SU-DHL-6 (cell line): ENCODE measurements at regions not wholly inside any gene's neighbourhood (a gene's known extent, or its start where the extent isn't known, plus 50 kb on each side); places are given as distances from the start of the nearest gene placed in this dataset.
"Not testable (repeated sequence)": the region's sequence is repeated elsewhere in the genome, so short reads cannot be mapped to it uniquely, and the experiment has no call there.

Experiments used
- H2AFZ ChIP-seq: fragments of 200-600 bp; sonication (generic); 2 replicates; pipeline ENCODE4 v1.6.1; 2014; ENCODE audit warnings: low read depth, mild to moderate bottlenecking, moderate library complexity, mixed read lengths, antibody characterized with exemption, low read length; ENCODE audit not compliant: severe bottlenecking
- H3F3A ChIP-seq: fragments of 200-600 bp; shearing (Covaris generic); 2 replicates; pipeline ENCODE4 v1.6.0; 2016; ENCODE audit warnings: antibody characterized with exemption, mild to moderate bottlenecking; ENCODE audit not compliant: insufficient read depth
- H3K27ac ChIP-seq: fragments of 200-600 bp; sonication (generic); 2 replicates; pipeline ENCODE4 v1.5.1; 2016; ENCODE audit warnings: low read depth, mild to moderate bottlenecking, low read length, moderate library complexity, mixed read lengths
- H3K27me3 ChIP-seq: fragments of 200-600 bp; sonication (generic), shearing (Covaris generic); 2 replicates; pipeline ENCODE4 v1.6.0; 2014; ENCODE audit warnings: mild to moderate bottlenecking, low read length
- H3K36me3 ChIP-seq: fragments of 200-600 bp; sonication (generic); 2 replicates; pipeline ENCODE4 v1.6.1; 2014; ENCODE audit warnings: mild to moderate bottlenecking, low read length, mixed read lengths
- H3K4me2 ChIP-seq: fragments of 300-600, 200-600 bp; shearing (Covaris generic), sonication (generic); 2 replicates; pipeline ENCODE4 v1.6.0; 2014; ENCODE audit warnings: low read length, low read depth, mild to moderate bottlenecking; ENCODE audit not compliant: poor library complexity, severe bottlenecking
- H3K4me3 ChIP-seq: fragments of 200-600 bp; sonication (generic); 2 replicates; pipeline ENCODE4 v1.5.1; 2014; ENCODE audit warnings: antibody characterized with exemption, low read length, mild to moderate bottlenecking, mixed read lengths; ENCODE audit not compliant: insufficient read depth, poor library complexity, severe bottlenecking
- H3K79me2 ChIP-seq: fragments of 200-600 bp; sonication (generic); 2 replicates; pipeline ENCODE4 v1.6.1; 2014; ENCODE audit warnings: mild to moderate bottlenecking, low read length, moderate library complexity; ENCODE audit not compliant: insufficient read depth
- H3K9ac ChIP-seq: fragments of 200-600 bp; sonication (generic); 2 replicates; pipeline ENCODE4 v1.7.0; 2014; ENCODE audit warnings: mild to moderate bottlenecking, low read length
- H3K9me2 ChIP-seq: fragments of 200-600 bp; sonication (generic); replicated peaks from 2 replicates; pipeline ENCODE4 v1.6.1; 2014; ENCODE audit warnings: low read length; ENCODE audit not compliant: insufficient read depth
- H3K9me3 ChIP-seq: fragments of 200-600 bp; sonication (generic); 2 replicates; pipeline ENCODE4 v1.6.1; 2014; ENCODE audit warnings: low read length, mixed read lengths; ENCODE audit not compliant: insufficient read depth
- H4K20me1 ChIP-seq: fragments of 200-600 bp; sonication (generic); 2 replicates; pipeline ENCODE4 v1.6.1; 2014; ENCODE audit warnings: low read depth, mild to moderate bottlenecking, antibody characterized with exemption, low read length, moderate library complexity, mixed read lengths
- EZH2phosphoT487 ChIP-seq: fragments of 200-600 bp; sonication (generic), shearing (Covaris generic); conservative IDR thresholded peaks from 2 replicates; pipeline ENCODE4 v1.6.1; 2018; ENCODE audit warnings: mild to moderate bottlenecking, antibody characterized with exemption, low read length, moderate library complexity, mixed read lengths
- TF ChIP-seq, protein P1 (sequence below): fragments of 200-600 bp; sonication (generic); IDR thresholded peaks from one replicate; pipeline ENCODE4 v1.5.1; 2017; ENCODE audit warnings: antibody characterized with exemption, mild to moderate bottlenecking, low read length, moderate library complexity; ENCODE audit not compliant: insufficient read depth, poor library complexity, severe bottlenecking

DNA sequence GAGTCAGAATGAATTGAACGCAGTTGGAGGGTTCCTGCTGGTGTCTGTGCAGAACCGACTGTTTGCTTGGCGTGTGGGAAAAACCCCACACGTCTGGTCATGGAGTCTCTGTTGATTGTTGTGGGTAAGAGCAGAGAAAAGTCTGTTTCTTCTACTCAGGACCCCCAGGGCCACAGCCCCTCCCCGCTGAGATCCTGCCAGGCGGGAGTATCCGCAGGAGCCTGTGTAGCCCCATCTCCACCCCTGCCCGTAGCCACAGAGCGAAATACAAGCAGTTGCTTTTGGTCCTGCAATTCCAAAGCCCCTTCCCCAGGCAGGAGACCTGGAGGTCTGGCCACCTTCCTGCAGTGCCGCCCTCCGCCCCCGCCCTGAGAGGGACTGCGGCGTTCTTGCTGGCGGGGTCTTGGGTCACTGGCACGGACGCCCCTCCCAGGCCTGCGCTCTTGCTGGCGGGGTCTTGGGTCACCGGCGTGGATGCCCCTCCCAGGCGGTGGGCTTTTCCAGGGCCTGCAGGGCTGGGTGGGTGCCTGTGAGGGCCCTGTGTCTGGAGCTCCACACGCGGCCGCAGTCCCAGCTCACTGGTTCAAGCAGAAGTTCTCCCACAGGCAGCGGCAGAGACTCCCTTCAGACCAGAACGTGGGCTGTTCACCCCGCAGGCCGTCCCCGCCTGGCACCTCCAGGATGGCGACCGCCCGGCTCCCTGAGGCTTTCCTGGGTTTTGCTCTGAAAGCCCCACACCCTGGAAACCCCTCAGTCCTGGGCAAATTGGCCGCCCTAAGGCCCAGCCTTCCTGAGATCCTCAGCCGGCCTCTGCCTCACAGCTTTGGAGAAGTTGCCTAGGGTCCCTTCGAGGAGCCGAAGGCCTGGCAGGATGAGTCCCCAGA, 76.0 kb upstream of the CTDP1 start:
- H3K27ac ChIP-seq, result no peak overlapping the region
- no peak overlapping the region for H2AFZ ChIP-seq
- H3K27me3 ChIP-seq, result no peaks in the 10 kb centered on the region
- no peak overlapping the region for H3K9ac ChIP-seq
- no peak overlapping the region for H3K4me3 ChIP-seq
- H3K4me2 ChIP-seq, result no peak overlapping the region
- TF ChIP-seq EZH2phosphoT487, result no peak
- TF ChIP-seq, protein P1, sequence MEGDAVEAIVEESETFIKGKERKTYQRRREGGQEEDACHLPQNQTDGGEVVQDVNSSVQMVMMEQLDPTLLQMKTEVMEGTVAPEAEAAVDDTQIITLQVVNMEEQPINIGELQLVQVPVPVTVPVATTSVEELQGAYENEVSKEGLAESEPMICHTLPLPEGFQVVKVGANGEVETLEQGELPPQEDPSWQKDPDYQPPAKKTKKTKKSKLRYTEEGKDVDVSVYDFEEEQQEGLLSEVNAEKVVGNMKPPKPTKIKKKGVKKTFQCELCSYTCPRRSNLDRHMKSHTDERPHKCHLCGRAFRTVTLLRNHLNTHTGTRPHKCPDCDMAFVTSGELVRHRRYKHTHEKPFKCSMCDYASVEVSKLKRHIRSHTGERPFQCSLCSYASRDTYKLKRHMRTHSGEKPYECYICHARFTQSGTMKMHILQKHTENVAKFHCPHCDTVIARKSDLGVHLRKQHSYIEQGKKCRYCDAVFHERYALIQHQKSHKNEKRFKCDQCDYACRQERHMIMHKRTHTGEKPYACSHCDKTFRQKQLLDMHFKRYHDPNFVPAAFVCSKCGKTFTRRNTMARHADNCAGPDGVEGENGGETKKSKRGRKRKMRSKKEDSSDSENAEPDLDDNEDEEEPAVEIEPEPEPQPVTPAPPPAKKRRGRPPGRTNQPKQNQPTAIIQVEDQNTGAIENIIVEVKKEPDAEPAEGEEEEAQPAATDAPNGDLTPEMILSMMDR, result no peak
- no peaks in the 10 kb centered on the region for H3K9me3 ChIP-seq
- no peaks in the 10 kb centered on the region for H3F3A ChIP-seq
- no peaks in the 10 kb centered on the region for H4K20me1 ChIP-seq
- H3K36me3 ChIP-seq, result no peaks in the 10 kb centered on the region
- no peaks in the 10 kb centered on the region for H3K79me2 ChIP-seq
- no peaks in the 10 kb centered on the region for H3K9me2 ChIP-seq

DNA sequence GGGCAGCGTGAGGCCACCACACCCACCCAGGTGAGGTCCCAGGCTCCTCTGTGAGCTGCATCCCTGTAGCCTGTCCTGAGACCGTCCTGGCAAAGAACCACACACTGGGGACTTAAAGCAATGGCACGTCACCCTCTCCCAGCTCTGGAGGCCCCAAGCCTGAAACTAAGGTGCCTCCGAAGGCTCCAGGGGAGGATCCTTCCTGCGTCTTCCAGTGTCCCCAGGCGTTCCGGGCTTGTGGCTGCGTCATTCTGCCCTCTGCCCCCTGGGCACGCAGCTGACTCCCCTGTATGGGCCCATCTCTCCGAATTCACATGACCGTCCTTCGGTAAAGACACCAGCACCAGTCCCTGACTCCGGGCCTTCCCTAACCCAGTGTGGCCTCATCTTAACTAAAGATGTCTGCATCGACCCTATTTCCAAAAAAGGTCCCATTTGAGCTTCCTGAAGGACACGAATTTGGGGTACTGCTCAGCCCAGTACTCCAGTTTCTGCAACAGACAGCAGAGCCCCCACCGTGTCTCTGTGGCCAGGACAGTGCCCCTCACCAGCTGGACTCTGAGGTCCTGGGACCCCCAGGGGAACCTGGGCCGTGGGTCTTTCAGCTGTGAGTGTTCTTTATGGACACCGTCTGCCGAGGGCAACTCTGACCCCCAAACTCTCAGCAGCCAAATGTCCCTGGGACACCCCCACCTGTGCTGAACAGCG, 75.2 kb upstream of the CTDP1 start:
- Histone ChIP-seq H3K9ac (no peak overlapping the region), H3F3A (no peaks in the 10 kb centered on the region), H3K27me3 (no peaks in the 10 kb centered on the region), H3K36me3 (no peaks in the 10 kb centered on the region), H3K9me3 (no peaks in the 10 kb centered on the region), H3K9me2 (no peaks in the 10 kb centered on the region), H2AFZ (no peak overlapping the region), H3K4me2 (no peak overlapping the region), H3K27ac (no peak overlapping the region), H3K4me3 (no peak overlapping the region), H4K20me1 (no peaks in the 10 kb centered on the region), H3K79me2 (no peaks in the 10 kb centered on the region)
- TF ChIP-seq, protein P1, result no peak
- no peak for TF ChIP-seq EZH2phosphoT487

DNA sequence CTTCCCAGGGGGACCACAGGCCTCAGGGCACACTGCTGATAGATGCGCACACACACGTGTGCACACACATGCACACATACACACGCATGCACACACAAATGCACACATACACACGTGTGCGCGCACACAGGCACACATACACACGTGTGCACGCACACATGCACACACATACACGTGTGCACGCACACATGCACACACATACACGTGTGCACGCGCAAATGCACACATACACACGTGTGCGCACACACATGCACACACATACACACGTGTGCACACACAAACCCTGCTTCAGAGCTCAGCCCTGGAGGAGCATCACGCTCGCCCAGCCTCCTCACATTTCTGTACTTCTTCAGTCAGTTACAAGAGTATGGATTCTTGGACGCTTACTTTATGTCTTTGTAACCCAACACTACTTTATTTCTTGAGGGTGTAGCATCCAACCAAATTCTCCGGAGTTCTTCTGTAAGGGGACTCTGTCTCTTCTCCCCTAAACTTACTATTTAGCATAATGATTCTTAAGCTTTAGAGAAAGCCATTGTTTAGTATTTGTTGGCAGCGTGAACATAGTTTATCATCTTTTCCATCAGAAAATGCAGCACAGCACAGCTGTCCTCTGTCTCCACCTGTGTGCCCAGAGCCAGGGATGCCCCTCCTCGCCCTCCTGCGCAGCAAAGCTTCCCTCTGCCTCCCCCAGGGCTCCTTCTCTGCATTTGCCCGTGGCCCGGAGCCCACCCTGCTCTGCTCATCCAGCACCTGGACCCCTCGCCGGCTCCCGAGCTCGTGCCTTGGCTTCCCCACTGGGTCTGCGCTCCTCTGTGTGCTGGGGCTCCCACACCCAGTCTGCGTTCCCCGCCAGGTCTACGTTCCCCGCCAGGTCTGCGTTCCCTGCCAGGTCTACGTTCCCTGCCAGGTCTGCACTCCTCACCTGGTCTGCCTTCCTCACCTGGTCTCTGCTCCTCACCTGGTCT, 74.4 kb upstream of the CTDP1 start:
- Histone ChIP-seq H4K20me1 (no peaks in the 10 kb centered on the region), H3K27ac (no peak overlapping the region), H3K79me2 (no peaks in the 10 kb centered on the region), H3F3A (no peaks in the 10 kb centered on the region), H2AFZ (no peak overlapping the region), H3K4me2 (no peak overlapping the region), H3K27me3 (no peaks in the 10 kb centered on the region), H3K9me2 (no peaks in the 10 kb centered on the region), H3K36me3 (no peaks in the 10 kb centered on the region), H3K9me3 (no peaks in the 10 kb centered on the region), H3K9ac (no peak overlapping the region), H3K4me3 (no peak overlapping the region)
- TF ChIP-seq, protein P1, result no peak
- TF ChIP-seq EZH2phosphoT487, result no peak

DNA sequence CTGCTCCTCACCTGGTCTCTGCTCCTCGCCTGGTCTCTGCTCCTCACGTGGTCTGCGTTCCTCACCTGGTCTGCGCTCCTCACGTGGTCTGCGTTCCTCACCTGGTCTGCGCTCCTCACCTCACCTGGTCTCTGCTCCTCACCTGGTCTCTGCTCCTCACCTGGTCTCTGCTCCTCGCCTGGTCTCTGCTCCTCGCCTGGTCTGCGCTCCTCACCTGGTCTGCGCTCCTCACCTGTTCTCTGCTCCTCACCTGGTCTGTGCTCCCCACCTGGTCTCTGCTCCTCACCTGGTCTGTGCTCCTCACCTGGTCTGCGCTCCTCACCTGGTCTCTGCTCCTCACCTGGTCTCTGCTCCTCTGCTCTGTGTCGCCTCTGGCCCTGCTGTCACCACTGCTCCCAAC, 73.5 kb upstream of the CTDP1 start:
- H3K9me2 ChIP-seq, H3K4me2 ChIP-seq, H3K9me3 ChIP-seq, H3K4me3 ChIP-seq, H3K36me3 ChIP-seq, H3K79me2 ChIP-seq, H3K27ac ChIP-seq, H2AFZ ChIP-seq, H3F3A ChIP-seq, H3K27me3 ChIP-seq, H4K20me1 ChIP-seq, H3K9ac ChIP-seq: not testable (repeated sequence)
